Progenitor cell of endocrine pancreas (in vitro differentiated cells): ENCODE measurements at regions not wholly inside any gene's neighbourhood (a gene's known extent, or its start where the extent isn't known, plus 50 kb on each side); places are given as distances from the start of the nearest gene placed in this dataset.
"Not testable (repeated sequence)": the region's sequence is repeated elsewhere in the genome, so short reads cannot be mapped to it uniquely, and the experiment has no call there.

Experiments
- DNase-seq: peaks from one replicate; pipeline ENCODE4 v3.0.0; 2021; ENCODE audit warnings: low spot score; ENCODE audit not compliant: unreplicated experiment
- H3K27ac Mint-ChIP-seq: 2 replicates; pipeline ENCODE4 v1.8.0; 2021; ENCODE audit warnings: mild to moderate bottlenecking, moderate library complexity, mixed read lengths
- H3K27me3 Mint-ChIP-seq: 2 replicates; pipeline ENCODE4 v1.8.0; 2021; ENCODE audit warnings: mixed read lengths
- H3K36me3 Mint-ChIP-seq: 2 replicates; pipeline ENCODE4 v1.8.0; 2022; ENCODE audit warnings: mixed read lengths; ENCODE audit not compliant: insufficient read depth
- H3K4me1 Mint-ChIP-seq: 2 replicates; pipeline ENCODE4 v1.8.0; 2021; ENCODE audit warnings: low read depth, mixed read lengths
- H3K4me3 Mint-ChIP-seq: 2 replicates; pipeline ENCODE4 v1.8.0; 2021; ENCODE audit warnings: low read depth, mild to moderate bottlenecking, moderate library complexity, mixed read lengths
- H3K9me3 Mint-ChIP-seq: 2 replicates; pipeline ENCODE4 v1.8.0; 2021; ENCODE audit warnings: low read depth, mixed read lengths
- TF ChIP-seq, protein P1 (sequence below): fragments of 200-600 bp; sonication (generic); IDR thresholded peaks from one replicate; pipeline ENCODE4 v1.5.0; 2021; ENCODE audit warnings: antibody characterized with exemption, mild to moderate bottlenecking; ENCODE audit not compliant: unreplicated experiment

DNA sequence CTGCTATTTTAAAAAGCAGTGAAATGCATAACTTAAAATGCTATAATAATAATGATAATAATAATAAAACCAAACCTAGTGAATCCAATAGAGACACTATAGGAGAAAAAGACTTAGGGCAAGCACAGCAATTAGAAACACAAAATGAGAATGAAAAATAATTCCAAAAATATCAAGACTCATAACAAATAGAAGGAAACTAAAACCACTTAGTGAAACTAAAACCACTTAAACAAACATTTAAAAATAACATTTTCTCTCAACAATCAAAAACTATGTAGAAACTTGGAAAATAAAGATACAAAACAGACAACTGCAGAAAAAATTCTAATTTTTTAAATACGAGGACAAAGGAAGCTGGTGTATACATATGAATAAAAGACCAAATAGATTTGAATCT is 655.2 kb upstream of the NRG3 start:
- no peak overlapping the region for H3K27ac Mint-ChIP-seq
- no peak for DNase-seq
- H3K27me3 Mint-ChIP-seq = no peaks in the 10 kb centered on the region
- peaks cover 6% of the 10 kb centered on the region for H3K4me1 Mint-ChIP-seq
- TF ChIP-seq, protein P1, sequence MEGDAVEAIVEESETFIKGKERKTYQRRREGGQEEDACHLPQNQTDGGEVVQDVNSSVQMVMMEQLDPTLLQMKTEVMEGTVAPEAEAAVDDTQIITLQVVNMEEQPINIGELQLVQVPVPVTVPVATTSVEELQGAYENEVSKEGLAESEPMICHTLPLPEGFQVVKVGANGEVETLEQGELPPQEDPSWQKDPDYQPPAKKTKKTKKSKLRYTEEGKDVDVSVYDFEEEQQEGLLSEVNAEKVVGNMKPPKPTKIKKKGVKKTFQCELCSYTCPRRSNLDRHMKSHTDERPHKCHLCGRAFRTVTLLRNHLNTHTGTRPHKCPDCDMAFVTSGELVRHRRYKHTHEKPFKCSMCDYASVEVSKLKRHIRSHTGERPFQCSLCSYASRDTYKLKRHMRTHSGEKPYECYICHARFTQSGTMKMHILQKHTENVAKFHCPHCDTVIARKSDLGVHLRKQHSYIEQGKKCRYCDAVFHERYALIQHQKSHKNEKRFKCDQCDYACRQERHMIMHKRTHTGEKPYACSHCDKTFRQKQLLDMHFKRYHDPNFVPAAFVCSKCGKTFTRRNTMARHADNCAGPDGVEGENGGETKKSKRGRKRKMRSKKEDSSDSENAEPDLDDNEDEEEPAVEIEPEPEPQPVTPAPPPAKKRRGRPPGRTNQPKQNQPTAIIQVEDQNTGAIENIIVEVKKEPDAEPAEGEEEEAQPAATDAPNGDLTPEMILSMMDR = no peak
- H3K9me3 Mint-ChIP-seq = peaks cover 4% of the 10 kb centered on the region
- no peak overlapping the region for H3K4me3 Mint-ChIP-seq
- no peaks in the 10 kb centered on the region for H3K36me3 Mint-ChIP-seq

DNA sequence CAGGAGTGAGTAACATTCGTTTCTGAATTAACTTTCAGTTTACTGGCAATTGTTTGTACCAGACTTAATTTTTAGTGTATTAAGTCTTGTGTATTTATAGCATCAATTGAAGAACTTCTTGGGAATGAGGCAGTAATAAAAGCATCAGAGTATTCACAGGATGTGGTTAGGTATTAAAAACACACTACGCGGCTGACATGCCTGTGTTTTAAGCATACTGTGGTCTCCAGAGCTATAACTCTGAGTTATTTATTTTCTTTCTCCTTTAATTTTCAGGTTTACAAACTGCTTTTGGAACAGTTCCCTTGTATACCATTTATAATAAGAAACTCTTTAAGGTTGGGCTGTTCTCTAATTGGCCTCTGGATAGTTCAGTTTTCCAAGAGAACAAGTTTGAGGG is 626.1 kb upstream of the NRG3 start:
- no peaks in the 10 kb centered on the region for H3K36me3 Mint-ChIP-seq
- DNase-seq = no peak
- H3K9me3 Mint-ChIP-seq = peaks cover 4% of the 10 kb centered on the region
- no peak overlapping the region for H3K4me3 Mint-ChIP-seq
- no peak overlapping the region for H3K27ac Mint-ChIP-seq
- no peaks in the 10 kb centered on the region for H3K27me3 Mint-ChIP-seq
- TF ChIP-seq, protein P1 = no peak
- H3K4me1 Mint-ChIP-seq = peaks cover 10% of the 10 kb centered on the region

DNA sequence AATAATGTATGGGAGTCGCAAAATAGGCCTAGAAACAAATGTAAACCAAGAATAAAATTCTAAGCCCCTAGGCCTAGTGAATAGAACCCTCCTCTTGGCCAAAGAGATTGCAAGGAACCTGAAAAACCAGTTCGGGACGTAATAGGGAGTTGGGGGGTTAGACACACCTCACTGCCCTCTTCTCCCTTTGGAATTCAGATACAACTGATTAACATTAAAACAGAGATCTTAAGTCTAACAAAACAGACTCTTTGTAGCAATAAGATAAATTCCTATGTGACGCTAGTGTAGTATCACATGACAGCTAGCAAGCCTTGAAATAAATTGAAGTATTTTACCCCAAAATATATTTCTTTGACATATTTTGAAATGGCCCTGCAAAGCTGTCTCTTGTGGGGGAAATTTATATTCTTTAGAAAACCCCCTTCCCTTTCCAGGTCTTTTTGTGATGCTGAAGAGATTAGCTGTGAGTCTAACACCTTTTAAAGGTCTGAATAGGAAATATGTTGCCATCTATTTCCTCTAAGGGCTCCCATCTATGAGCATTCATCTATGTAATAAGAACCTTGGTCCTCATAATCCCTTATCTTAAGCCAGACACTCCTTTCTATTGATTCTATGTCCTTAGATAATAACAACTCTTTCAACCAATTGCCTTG is 623.4 kb upstream of the NRG3 start:
- peaks cover 4% of the 10 kb centered on the region for H3K9me3 Mint-ChIP-seq
- H3K27ac Mint-ChIP-seq = no peak overlapping the region
- no peak for DNase-seq
- no peaks in the 10 kb centered on the region for H3K27me3 Mint-ChIP-seq
- TF ChIP-seq, protein P1 = no peak
- H3K36me3 Mint-ChIP-seq = no peaks in the 10 kb centered on the region
- no peak overlapping the region for H3K4me3 Mint-ChIP-seq
- H3K4me1 Mint-ChIP-seq = peaks cover 10% of the 10 kb centered on the region

DNA sequence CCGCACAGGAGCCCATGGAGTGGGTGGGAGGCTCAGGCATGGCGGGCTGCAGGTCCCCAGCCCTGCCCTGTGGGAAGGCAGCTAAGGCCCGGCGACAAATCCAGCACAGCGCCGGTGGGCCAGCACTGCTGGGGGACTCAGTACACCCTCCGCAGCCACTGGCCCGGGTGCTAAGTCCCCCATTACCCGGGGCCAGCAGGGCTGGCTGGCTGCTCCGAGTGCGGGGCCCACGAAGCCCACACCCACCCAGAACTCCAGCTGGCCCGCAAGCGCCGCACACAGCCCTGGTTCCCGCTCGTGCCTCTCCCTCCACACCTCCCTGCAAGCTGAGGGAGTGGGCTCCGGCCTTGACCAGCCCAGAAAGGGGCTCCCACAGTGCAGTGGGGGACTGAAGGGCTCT is 610.0 kb upstream of the NRG3 start:
- H3K4me3 Mint-ChIP-seq, H3K36me3 Mint-ChIP-seq, DNase-seq, H3K27ac Mint-ChIP-seq, H3K9me3 Mint-ChIP-seq, H3K4me1 Mint-ChIP-seq, H3K27me3 Mint-ChIP-seq: not testable (repeated sequence)

DNA sequence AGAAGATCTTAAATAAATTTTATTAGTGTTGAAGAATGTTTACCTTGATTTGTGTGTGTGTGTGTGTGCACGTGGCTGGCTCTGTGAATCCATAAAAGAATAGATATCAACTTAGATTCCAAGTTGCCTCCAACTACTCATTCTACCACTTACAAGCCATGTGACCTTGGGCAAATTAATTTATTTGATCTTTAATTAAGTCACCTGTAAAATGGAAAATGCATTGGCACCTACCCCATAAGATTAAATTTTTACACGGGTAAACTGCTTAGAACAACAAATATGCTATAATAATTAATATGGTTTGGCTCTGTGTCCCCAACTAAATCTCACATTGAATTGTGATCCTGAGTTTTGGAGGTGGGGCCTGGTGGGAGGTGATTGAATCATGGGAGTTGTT is 604.9 kb upstream of the NRG3 start:
- peaks cover 3% of the 10 kb centered on the region for H3K9me3 Mint-ChIP-seq
- H3K4me1 Mint-ChIP-seq = no peaks in the 10 kb centered on the region
- H3K27me3 Mint-ChIP-seq = no peaks in the 10 kb centered on the region
- no peak overlapping the region for H3K4me3 Mint-ChIP-seq
- DNase-seq = no peak
- no peak overlapping the region for H3K27ac Mint-ChIP-seq
- TF ChIP-seq, protein P1 = no peak
- H3K36me3 Mint-ChIP-seq = no peaks in the 10 kb centered on the region
